Stimulated activated naive CD8-positive, alpha-beta T cell treated with anti-CD3 and anti-CD28 coated beads, Interleukin-15, Interleukin-2, amounts not matched to agents 100 U/mL and 50 U/mL, for 24 hours (primary cell): ENCODE measurements at regions not wholly inside any gene's neighbourhood (a gene's known extent, or its start where the extent isn't known, plus 50 kb on each side); places are given as distances from the start of the nearest gene placed in this dataset.

Source experiments
- ATAC-seq: fragments of 150-1000 bp; cut with Tn5 transposase; one replicate; pipeline ENCODE4 v1.10.0; 2021
- DNase-seq: peaks from one replicate; pipeline ENCODE4 v3.0.0; 2021

GRCh38 chr15:98025237-98025636 is 64.7 kb downstream of the ARRDC4 start:
- ATAC-seq (no peak), DNase-seq (no peak)

GRCh38 chr15:98034731-98035130 is 74.2 kb downstream of the ARRDC4 start:
- DNase-seq = no peak
- no peak for ATAC-seq

GRCh38 chr15:98035134-98035533 is 74.6 kb downstream of the ARRDC4 start:
- DNase-seq (no peak), ATAC-seq (no peak)

GRCh38 chr15:98035577-98036010 is 75.1 kb downstream of the ARRDC4 start:
- no peak for ATAC-seq
- no peak for DNase-seq

GRCh38 chr15:98039596-98039995 is 79.1 kb downstream of the ARRDC4 start:
- DNase-seq (no peak), ATAC-seq (no peak)

GRCh38 chr15:98040146-98040545 is 79.6 kb downstream of the ARRDC4 start:
- no peak for DNase-seq

GRCh38 chr15:98043160-98044014 is 82.9 kb downstream of the ARRDC4 start:
- ATAC-seq (no peak), DNase-seq (no peak)

More at GRCh38 chr15:98040146-98040545, 79.6 kb downstream of the ARRDC4 start:
- no peak for ATAC-seq

GRCh38 chr15:98051734-98052133 is 91.2 kb downstream of the ARRDC4 start:
- no peak for DNase-seq
- ATAC-seq = no peak

- no peak for DNase-seq
- no peak for ATAC-seq
Measured at GRCh38 chr15:98057453-98057852, 97.0 kb downstream of the ARRDC4 start.

GRCh38 chr15:98062869-98063268 is 102.4 kb downstream of the ARRDC4 start:
- DNase-seq (no peak), ATAC-seq (no peak)

GRCh38 chr15:98063315-98063714 is 102.8 kb downstream of the ARRDC4 start:
- ATAC-seq (no peak), DNase-seq (no peak)

GRCh38 chr15:98063871-98064270 is 103.4 kb downstream of the ARRDC4 start:
- DNase-seq = no peak
- no peak for ATAC-seq

- ATAC-seq (no peak), DNase-seq (no peak)
Measured at GRCh38 chr15:98067339-98067738, 106.8 kb downstream of the ARRDC4 start.

GRCh38 chr15:98069256-98069655 is 108.8 kb downstream of the ARRDC4 start:
- ATAC-seq = no peak
- no peak for DNase-seq

GRCh38 chr15:98070137-98070536 is 109.6 kb downstream of the ARRDC4 start:
- ATAC-seq = no peak

GRCh38 chr15:98071786-98072185 is 111.3 kb downstream of the ARRDC4 start:
- DNase-seq (no peak), ATAC-seq (no peak)

More at GRCh38 chr15:98070137-98070536, 109.6 kb downstream of the ARRDC4 start:
- DNase-seq = no peak

GRCh38 chr15:98075441-98075840 is 114.9 kb downstream of the ARRDC4 start:
- DNase-seq (no peak), ATAC-seq (no peak)

GRCh38 chr15:98076021-98076816 is 115.7 kb downstream of the ARRDC4 start:
- DNase-seq (no peak), ATAC-seq (no peak)

- no peak for DNase-seq
- no peak for ATAC-seq
Measured at GRCh38 chr15:98077186-98077585, 116.7 kb downstream of the ARRDC4 start.

- ATAC-seq (no peak), DNase-seq (no peak)
Measured at GRCh38 chr15:98080791-98081190, 120.3 kb downstream of the ARRDC4 start.

- ATAC-seq = no peak
- DNase-seq = no peak
Measured at GRCh38 chr15:98083203-98083910, 122.9 kb downstream of the ARRDC4 start.

- DNase-seq (peak; percentile 7), ATAC-seq (no peak)
Measured at GRCh38 chr15:98085003-98085639, 124.6 kb downstream of the ARRDC4 start.
